Ovary (tissue), 3 donors: ENCODE measurements at regions not wholly inside any gene's neighbourhood (a gene's known extent, or its start where the extent isn't known, plus 50 kb on each side); places are given as distances from the start of the nearest gene placed in this dataset.

Experiments
- EP300 ChIP-seq: sonication (generic); formaldehyde crosslinking; IDR thresholded peaks from one replicate; pipeline ENCODE4 v1.6.1; 2017; ENCODE audit warnings: antibody characterized with exemption
- TF ChIP-seq, protein P1 (sequence below), 3 donors: fragments of 450-650 bp in 2 of 3; fragments of 200-600 bp in 1 of 3; IDR thresholded peaks; one replicate each; pipeline versions ENCODE4 v1.5.1 to v1.8.0; 2016 to 2022; ENCODE audit warnings: antibody characterized with exemption in 3 of 3, mild to moderate bottlenecking in 1 of 3
- donor health status: DM: no; HTN: no; CAD: no.

GRCh38 chr2:226048611-226049010, 649.1 kb downstream of the NYAP2 start:
- TF ChIP-seq, protein P1, sequence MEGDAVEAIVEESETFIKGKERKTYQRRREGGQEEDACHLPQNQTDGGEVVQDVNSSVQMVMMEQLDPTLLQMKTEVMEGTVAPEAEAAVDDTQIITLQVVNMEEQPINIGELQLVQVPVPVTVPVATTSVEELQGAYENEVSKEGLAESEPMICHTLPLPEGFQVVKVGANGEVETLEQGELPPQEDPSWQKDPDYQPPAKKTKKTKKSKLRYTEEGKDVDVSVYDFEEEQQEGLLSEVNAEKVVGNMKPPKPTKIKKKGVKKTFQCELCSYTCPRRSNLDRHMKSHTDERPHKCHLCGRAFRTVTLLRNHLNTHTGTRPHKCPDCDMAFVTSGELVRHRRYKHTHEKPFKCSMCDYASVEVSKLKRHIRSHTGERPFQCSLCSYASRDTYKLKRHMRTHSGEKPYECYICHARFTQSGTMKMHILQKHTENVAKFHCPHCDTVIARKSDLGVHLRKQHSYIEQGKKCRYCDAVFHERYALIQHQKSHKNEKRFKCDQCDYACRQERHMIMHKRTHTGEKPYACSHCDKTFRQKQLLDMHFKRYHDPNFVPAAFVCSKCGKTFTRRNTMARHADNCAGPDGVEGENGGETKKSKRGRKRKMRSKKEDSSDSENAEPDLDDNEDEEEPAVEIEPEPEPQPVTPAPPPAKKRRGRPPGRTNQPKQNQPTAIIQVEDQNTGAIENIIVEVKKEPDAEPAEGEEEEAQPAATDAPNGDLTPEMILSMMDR (IDR thresholded peaks at IDR 0.05), result no peak
- TF ChIP-seq EP300, result no peak
